H9 (cell line): ENCODE measurements at regions not wholly inside any gene's neighbourhood (a gene's known extent, or its start where the extent isn't known, plus 50 kb on each side); places are given as distances from the start of the nearest gene placed in this dataset.

Experiments used
- DNase-seq: peaks from one replicate; pipeline ENCODE4 v3.0.0-alpha.2; 2017
- H2AFZ ChIP-seq: one replicate; pipeline ENCODE4 v1.6.1; 2013; ENCODE audit warnings: mild to moderate bottlenecking, low read length, control low read depth, moderate library complexity
- H2AK5ac ChIP-seq: 2 replicates; pipeline ENCODE4 v1.6.1; 2013; ENCODE audit warnings: low read length, control low read depth, mixed read lengths; ENCODE audit not compliant: insufficient read length
- H2BK120ac ChIP-seq: one replicate; pipeline ENCODE4 v1.6.1; 2013; ENCODE audit warnings: low read depth, mild to moderate bottlenecking, low read length, control low read depth, inconsistent platforms; ENCODE audit not compliant: poor library complexity, severe bottlenecking
- H2BK12ac ChIP-seq: 2 replicates; pipeline ENCODE4 v1.6.1; 2013; ENCODE audit warnings: low read length, control low read depth, mixed read lengths, low read depth; ENCODE audit not compliant: insufficient read length
- H2BK15ac ChIP-seq: 2 replicates; pipeline ENCODE4 v1.6.1; 2013; ENCODE audit warnings: low read depth, low read length, control low read depth
- H2BK20ac ChIP-seq: one replicate; pipeline ENCODE4 v1.6.1; 2013; ENCODE audit warnings: low read depth, mild to moderate bottlenecking, low read length, control low read depth, inconsistent platforms; ENCODE audit not compliant: poor library complexity, severe bottlenecking
- H2BK5ac ChIP-seq: 2 replicates; pipeline ENCODE4 v1.6.1; 2013; ENCODE audit warnings: low read length, control low read depth, mixed read lengths; ENCODE audit not compliant: insufficient read length
- H3K14ac ChIP-seq: 2 replicates; pipeline ENCODE4 v1.6.1; 2013; ENCODE audit warnings: low read length, control low read depth; ENCODE audit not compliant: insufficient read depth
- H3K18ac ChIP-seq: 2 replicates; pipeline ENCODE4 v1.6.1; 2013; ENCODE audit warnings: low read depth, mild to moderate bottlenecking, mixed read lengths, low read length, control low read depth; ENCODE audit not compliant: insufficient read length
- H3K23ac ChIP-seq: 2 replicates; pipeline ENCODE4 v1.6.1; 2013; ENCODE audit warnings: low read length, control low read depth, mixed read lengths, low read depth; ENCODE audit not compliant: insufficient read length
- H3K23me2 ChIP-seq: 2 replicates; pipeline ENCODE4 v1.6.1; 2013; ENCODE audit warnings: low read depth, mild to moderate bottlenecking, mixed read lengths, low read length, control low read depth; ENCODE audit not compliant: insufficient read length, poor library complexity, severe bottlenecking
- H3K27ac ChIP-seq: 2 replicates; pipeline ENCODE4 v1.5.1; 2013; ENCODE audit warnings: low read length, control low read depth, mixed read lengths, low read depth; ENCODE audit not compliant: insufficient read length
- H3K27me3 ChIP-seq: 2 replicates; pipeline ENCODE4 v1.6.1; 2013; ENCODE audit warnings: low read length, control low read depth, inconsistent platforms; ENCODE audit not compliant: insufficient read depth
- H3K4ac ChIP-seq: 2 replicates; pipeline ENCODE4 v1.6.1; 2013; ENCODE audit warnings: low read depth, mild to moderate bottlenecking, control low read depth, inconsistent platforms, low read length, moderate library complexity
- H3K4me1 ChIP-seq: 2 replicates; pipeline ENCODE4 v1.6.1; 2013; ENCODE audit warnings: low read length, control low read depth, inconsistent platforms; ENCODE audit not compliant: insufficient read depth
- H3K4me2 ChIP-seq: 2 replicates; pipeline ENCODE4 v1.6.1; 2013; ENCODE audit warnings: low read length, control low read depth, mixed read lengths; ENCODE audit not compliant: insufficient read length, insufficient read depth
- H3K56ac ChIP-seq: 2 replicates; pipeline ENCODE4 v1.6.1; 2013; ENCODE audit warnings: low read depth, mild to moderate bottlenecking, mixed read lengths, low read length, control low read depth; ENCODE audit not compliant: insufficient read length
- H3K79me1 ChIP-seq: 2 replicates; pipeline ENCODE4 v1.6.1; 2013; ENCODE audit warnings: low read depth, mild to moderate bottlenecking, moderate library complexity, low read length, control low read depth, inconsistent platforms; ENCODE audit not compliant: insufficient read depth, poor library complexity, severe bottlenecking
- H3K79me2 ChIP-seq: 2 replicates; pipeline ENCODE4 v1.6.1; 2013; ENCODE audit warnings: low read length, control low read depth, inconsistent platforms; ENCODE audit not compliant: insufficient read depth
- H3K9ac ChIP-seq: 2 replicates; pipeline ENCODE4 v1.6.1; 2013; ENCODE audit warnings: low read length, control low read depth, mixed read lengths; ENCODE audit not compliant: insufficient read length; ENCODE audit errors: extremely low read depth
- H3K9me3 ChIP-seq: one replicate; pipeline ENCODE4 v1.6.1; 2013; ENCODE audit warnings: low read depth, low read length, inconsistent platforms; ENCODE audit not compliant: control insufficient read depth
- H3T11ph ChIP-seq: one replicate; pipeline ENCODE4 v1.6.1; 2013; ENCODE audit warnings: mild to moderate bottlenecking, low read length, control low read depth, inconsistent platforms
- H4K20me1 ChIP-seq: one replicate; pipeline ENCODE4 v1.6.1; 2013; ENCODE audit not compliant: control insufficient read depth, insufficient read length, insufficient read depth
- H4K5ac ChIP-seq: 2 replicates; pipeline ENCODE4 v1.6.1; 2013; ENCODE audit warnings: low read depth, mild to moderate bottlenecking, mixed read lengths, low read length, control low read depth; ENCODE audit not compliant: insufficient read length
- H4K8ac ChIP-seq: replicated peaks from 2 replicates; pipeline ENCODE4 v1.6.1; 2013; ENCODE audit warnings: low read length, control low read depth, mixed read lengths, low read depth; ENCODE audit not compliant: insufficient read length
- H4K91ac ChIP-seq: 2 replicates; pipeline ENCODE4 v1.6.1; 2013; ENCODE audit warnings: low read depth, mild to moderate bottlenecking, moderate library complexity, mixed read lengths, low read length, control low read depth; ENCODE audit not compliant: insufficient read length
- H3K27ac Mint-ChIP-seq, 3 experiments: 2 replicates in 2 of 3; 3 replicates in 1 of 3; pipeline ENCODE4 v1.8.0; 2020 to 2021; ENCODE audit warnings: mixed read lengths in 3 of 3, mild to moderate bottlenecking in 1 of 3, moderate library complexity in 1 of 3
- H3K27me3 Mint-ChIP-seq: 2 replicates; pipeline ENCODE4 v1.8.0; 2021; ENCODE audit warnings: low read depth, mild to moderate bottlenecking, moderate library complexity, mixed read lengths
- H3K36me3 Mint-ChIP-seq, 3 experiments: 2 replicates in 2 of 3; 3 replicates in 1 of 3; pipeline ENCODE4 v1.8.0; 2020 to 2021; ENCODE audit warnings: low read depth in 3 of 3, mixed read lengths in 3 of 3; ENCODE audit not compliant: insufficient read depth in 1 of 3
- H3K4me1 Mint-ChIP-seq, 2 experiments: 2 replicates each; pipeline ENCODE4 v1.8.0; 2020; ENCODE audit warnings: mixed read lengths in 2 of 2
- H3K4me3 Mint-ChIP-seq, 2 experiments: 2 replicates in 1 of 2; 3 replicates in 1 of 2; pipeline ENCODE4 v1.8.0; 2020 to 2021; ENCODE audit warnings: mild to moderate bottlenecking in 2 of 2, mixed read lengths in 2 of 2, moderate library complexity in 1 of 2
- H3K9me3 Mint-ChIP-seq, 2 experiments: 2 replicates in 1 of 2; 3 replicates in 1 of 2; pipeline ENCODE4 v1.8.0; 2020; ENCODE audit warnings: mild to moderate bottlenecking in 2 of 2, mixed read lengths in 2 of 2, moderate library complexity in 1 of 2
- CTCF ChIP-seq: fragments of 200-600 bp; sonication (generic); conservative IDR thresholded peaks from 3 replicates; pipeline ENCODE4 v1.8.0; 2021; ENCODE audit warnings: antibody characterized with exemption, mild to moderate bottlenecking
- WGBS: extraction: QIAGEN DNeasy Blood & Tissue Kit; methylation state at CpG from one replicate; pipeline ENCODE4 v1.1.7; 2013; ENCODE audit warnings: missing lambda C conversion rate, low lambda C conversion rate, mixed read lengths; ENCODE audit not compliant: insufficient read length; ENCODE audit errors: extremely low coverage; 5-methylcytosine and 5-hydroxymethylcytosine counted together

GRCh38 chr1:63115527-63115926, 206.8 kb upstream of the FOXD3 start:
- no peak overlapping the region for H3K4me2 ChIP-seq
- H2BK120ac ChIP-seq, result no peak overlapping the region
- no peak overlapping the region for H3K23ac ChIP-seq
- H4K91ac ChIP-seq, result no peak overlapping the region
- no peaks in the 10 kb centered on the region for H3K23me2 ChIP-seq
- Mint-ChIP-seq H3K4me3 (no peak overlapping the region), H3K27me3 (0 out of 2 replicates have a peak, but pooled peaks cover 3% of the 10 kb centered on the region), H3K9me3 (no peaks in the 10 kb centered on the region; a peak in 1 of 5 replicates), H3K36me3 (no peaks in the 10 kb centered on the region), H3K27ac (no peak overlapping the region), H3K4me1 (peaks cover 31 to 33% of the 10 kb centered on the region in 2 experiments)
- H3K27ac ChIP-seq, result no peak overlapping the region
- no CpG with 5 or more reads among the region's 3 CpGs for WGBS
- no peak overlapping the region for H2BK20ac ChIP-seq
- no peak for DNase-seq
- no peaks in the 10 kb centered on the region for H4K20me1 ChIP-seq
- no peak overlapping the region for H3T11ph ChIP-seq
- no peaks in the 10 kb centered on the region for H3K79me2 ChIP-seq
- H3K9ac ChIP-seq, result no peak overlapping the region
- peaks cover 2% of the 10 kb centered on the region; the same call in 1 of the 2 replicates for H3K27me3 ChIP-seq
- no peak overlapping the region for H3K4ac ChIP-seq
- H2AFZ ChIP-seq, result no peak overlapping the region
- no peak overlapping the region for H4K8ac ChIP-seq
- no peak overlapping the region for H3K14ac ChIP-seq
- H2BK12ac ChIP-seq, result no peak overlapping the region
- H3K9me3 ChIP-seq, result no peaks in the 10 kb centered on the region
- H2AK5ac ChIP-seq, result no peak overlapping the region
- no peak for TF ChIP-seq CTCF
- no peak overlapping the region for H3K18ac ChIP-seq
- H3K4me1 ChIP-seq, result peaks cover 9% of the 10 kb centered on the region
- no peak overlapping the region for H3K56ac ChIP-seq
- H2BK5ac ChIP-seq, result no peak overlapping the region
- no peaks in the 10 kb centered on the region for H3K79me1 ChIP-seq
- no peak overlapping the region for H4K5ac ChIP-seq
- no peak overlapping the region for H2BK15ac ChIP-seq
